Mucosa of descending colon (tissue), 3 donors: ENCODE measurements at regions not wholly inside any gene's neighbourhood (a gene's known extent, or its start where the extent isn't known, plus 50 kb on each side); places are given as distances from the start of the nearest gene placed in this dataset.

Experiments used
- ATAC-seq: fragments of 200-7000 bp; cut with Tn5 transposase; one replicate; pipeline ENCODE4 v1.9.1; 2020; ENCODE audit warnings: mild to moderate bottlenecking, moderate library complexity
- DNase-seq, 3 donors: peaks; one replicate each; pipeline ENCODE4 v3.0.0-alpha.2; 2020
- H3K36me3 ChIP-seq: fragments of 200-600 bp; one replicate; pipeline ENCODE4 v1.8.0; 2021; ENCODE audit warnings: low read depth, mild to moderate bottlenecking
- H3K4me1 ChIP-seq: fragments of 200-600 bp; one replicate; pipeline ENCODE4 v1.8.0; 2021; ENCODE audit warnings: low read depth, mild to moderate bottlenecking
- H3K4me3 ChIP-seq: fragments of 200-600 bp; one replicate; pipeline ENCODE4 v1.8.0; 2021; ENCODE audit warnings: mild to moderate bottlenecking
- H3K9me3 ChIP-seq: fragments of 200-600 bp; one replicate; pipeline ENCODE4 v1.8.0; 2021; ENCODE audit warnings: mild to moderate bottlenecking
- intact Hi-C, 2 donors: fragments of 100-400 bp; cut with DNase I in 1 of 2; cut with micrococcal nuclease in 1 of 2; formaldehyde crosslinking; loops; one replicate each; pipeline versions ENCODE4 v1.11.0 to v1.11.1; 2022; cut with DNase I, micrococcal nuclease
- TF ChIP-seq, protein P1 (sequence below): fragments of 200-600 bp; IDR thresholded peaks from one replicate; pipeline ENCODE4 v1.8.0; 2022; ENCODE audit warnings: antibody characterized with exemption, mild to moderate bottlenecking
- donor health status: DM: no; HTN: no; CAD: no; lungs with moderate emphysema.
- donor health status: DM: no; HTN: no; CAD: no.
- donor health status: DM: no; HTN: yes; CAD: no.

DNA sequence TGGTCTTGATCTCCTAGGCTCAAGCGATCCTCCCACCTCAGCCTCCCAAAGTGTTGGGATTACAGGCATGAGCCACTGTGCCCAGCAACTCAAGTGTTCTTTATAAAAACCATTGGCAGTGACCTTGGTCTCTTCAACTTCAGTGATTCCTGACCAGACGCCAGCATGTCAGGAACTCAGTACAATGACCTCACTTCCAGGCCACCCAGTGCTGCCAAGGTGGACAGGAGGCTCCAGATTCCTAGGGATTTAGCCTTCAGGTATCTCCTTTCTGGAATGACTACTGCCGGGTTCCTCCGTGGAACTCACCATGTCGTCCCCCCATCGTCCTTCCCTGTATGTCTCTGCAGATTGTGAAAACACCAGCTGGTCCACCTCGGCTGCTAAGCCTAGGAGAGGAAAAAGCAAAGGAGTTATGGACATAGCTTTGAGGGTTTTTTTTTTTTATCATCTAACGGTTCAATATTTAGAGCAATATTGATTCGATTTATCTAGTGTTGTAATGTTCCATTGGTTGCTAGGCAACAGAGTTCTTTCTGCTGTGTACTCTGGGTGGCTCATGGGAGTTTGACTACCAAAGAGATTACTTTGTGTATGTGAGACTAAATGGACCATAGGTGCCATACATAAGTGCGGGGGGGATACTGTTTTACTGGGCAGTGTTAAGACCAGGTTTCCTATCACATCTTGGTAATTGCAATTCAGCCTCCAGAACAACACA, 425.8 kb upstream of the AUTS2 start:
- intact Hi-C loops, result no loop called here

DNA sequence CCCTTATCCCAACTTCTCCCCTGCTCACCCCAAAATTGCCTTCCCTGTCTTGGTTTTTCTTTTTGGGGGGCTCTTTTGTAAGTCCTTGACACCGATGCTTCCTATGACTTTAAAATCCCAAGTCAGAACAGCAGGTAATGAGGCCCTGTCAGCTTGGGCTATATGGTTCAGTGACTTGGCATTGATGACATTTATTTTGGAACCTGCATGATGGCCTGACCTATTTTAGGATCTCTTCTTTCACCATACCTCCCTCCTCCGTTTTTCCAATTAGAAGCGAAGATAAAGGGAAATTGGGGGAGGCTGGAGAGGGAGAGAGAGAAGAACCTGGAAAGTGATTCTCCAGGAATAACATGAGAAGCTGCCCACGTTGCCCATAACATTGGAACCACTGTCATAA, 424.9 kb upstream of the AUTS2 start:
- H3K36me3 ChIP-seq, result no peaks in the 10 kb centered on the region
- intact Hi-C loops, result no loop called here
- H3K9me3 ChIP-seq, result peaks cover 30% of the 10 kb centered on the region
- no peaks in the 10 kb centered on the region for H3K4me1 ChIP-seq
- no peak for ATAC-seq
- H3K4me3 ChIP-seq, result no peak overlapping the region
- no peak for DNase-seq
- TF ChIP-seq, protein P1, sequence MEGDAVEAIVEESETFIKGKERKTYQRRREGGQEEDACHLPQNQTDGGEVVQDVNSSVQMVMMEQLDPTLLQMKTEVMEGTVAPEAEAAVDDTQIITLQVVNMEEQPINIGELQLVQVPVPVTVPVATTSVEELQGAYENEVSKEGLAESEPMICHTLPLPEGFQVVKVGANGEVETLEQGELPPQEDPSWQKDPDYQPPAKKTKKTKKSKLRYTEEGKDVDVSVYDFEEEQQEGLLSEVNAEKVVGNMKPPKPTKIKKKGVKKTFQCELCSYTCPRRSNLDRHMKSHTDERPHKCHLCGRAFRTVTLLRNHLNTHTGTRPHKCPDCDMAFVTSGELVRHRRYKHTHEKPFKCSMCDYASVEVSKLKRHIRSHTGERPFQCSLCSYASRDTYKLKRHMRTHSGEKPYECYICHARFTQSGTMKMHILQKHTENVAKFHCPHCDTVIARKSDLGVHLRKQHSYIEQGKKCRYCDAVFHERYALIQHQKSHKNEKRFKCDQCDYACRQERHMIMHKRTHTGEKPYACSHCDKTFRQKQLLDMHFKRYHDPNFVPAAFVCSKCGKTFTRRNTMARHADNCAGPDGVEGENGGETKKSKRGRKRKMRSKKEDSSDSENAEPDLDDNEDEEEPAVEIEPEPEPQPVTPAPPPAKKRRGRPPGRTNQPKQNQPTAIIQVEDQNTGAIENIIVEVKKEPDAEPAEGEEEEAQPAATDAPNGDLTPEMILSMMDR, result no peak

More for the DNA sequence above, 425.8 kb upstream of the AUTS2 start:
- no peaks in the 10 kb centered on the region for H3K36me3 ChIP-seq
- peaks cover 33% of the 10 kb centered on the region for H3K9me3 ChIP-seq
- TF ChIP-seq, protein P1, result no peak
- H3K4me3 ChIP-seq, result no peak overlapping the region
- no peak for DNase-seq
- no peaks in the 10 kb centered on the region for H3K4me1 ChIP-seq
- ATAC-seq, result no peak

DNA sequence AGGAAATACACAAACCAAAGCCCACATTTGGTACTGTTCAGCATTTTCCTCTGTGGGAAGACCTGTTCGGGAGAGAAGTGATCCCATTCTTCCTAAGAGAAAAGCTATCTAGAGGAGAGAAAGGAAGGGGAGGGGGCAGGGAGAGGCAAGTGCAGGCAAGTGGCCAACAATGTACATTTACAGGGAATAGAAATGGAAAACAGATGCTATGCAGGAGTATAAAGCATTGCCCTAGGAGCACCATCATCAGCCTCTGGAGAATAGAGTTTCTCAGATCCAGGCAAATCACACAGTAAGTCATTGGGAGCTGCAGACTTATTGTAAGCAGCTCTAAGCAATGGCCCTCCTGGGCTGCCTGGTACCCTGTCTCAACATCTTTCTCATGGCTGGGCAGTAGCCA, 424.4 kb upstream of the AUTS2 start:
- no peaks in the 10 kb centered on the region for H3K4me1 ChIP-seq
- no peak overlapping the region for H3K4me3 ChIP-seq
- no peaks in the 10 kb centered on the region for H3K36me3 ChIP-seq
- intact Hi-C loops, result no loop called here
- no peak for ATAC-seq
- H3K9me3 ChIP-seq, result peaks cover 32% of the 10 kb centered on the region
- TF ChIP-seq, protein P1, result no peak
- DNase-seq, result no peak

DNA sequence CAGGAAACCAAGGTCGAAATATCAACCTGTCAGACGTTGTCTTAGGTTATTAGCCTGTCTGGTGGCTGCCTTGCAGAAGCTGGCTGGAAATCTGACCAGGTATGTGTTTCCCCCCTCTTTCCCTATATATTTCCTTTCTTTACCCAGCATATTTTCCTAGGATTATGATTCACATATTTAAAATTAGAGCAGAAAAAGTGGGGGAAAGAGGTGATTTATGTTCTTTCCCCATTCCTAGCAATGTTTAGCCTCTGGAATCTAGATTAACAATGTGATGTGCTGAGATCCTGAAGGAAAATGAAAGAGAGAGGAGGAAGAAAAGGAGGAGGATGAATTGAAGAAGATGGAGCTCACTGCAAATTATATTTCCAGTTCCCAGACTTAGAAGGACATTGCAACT, 421.4 kb upstream of the AUTS2 start:
- Histone ChIP-seq H3K4me1 (no peaks in the 10 kb centered on the region), H3K36me3 (no peaks in the 10 kb centered on the region), H3K9me3 (peaks cover 40% of the 10 kb centered on the region), H3K4me3 (no peak overlapping the region)
- no peak for DNase-seq
- ATAC-seq, result no peak
- TF ChIP-seq, protein P1, result no peak
- intact Hi-C loops, result no loop called here

DNA sequence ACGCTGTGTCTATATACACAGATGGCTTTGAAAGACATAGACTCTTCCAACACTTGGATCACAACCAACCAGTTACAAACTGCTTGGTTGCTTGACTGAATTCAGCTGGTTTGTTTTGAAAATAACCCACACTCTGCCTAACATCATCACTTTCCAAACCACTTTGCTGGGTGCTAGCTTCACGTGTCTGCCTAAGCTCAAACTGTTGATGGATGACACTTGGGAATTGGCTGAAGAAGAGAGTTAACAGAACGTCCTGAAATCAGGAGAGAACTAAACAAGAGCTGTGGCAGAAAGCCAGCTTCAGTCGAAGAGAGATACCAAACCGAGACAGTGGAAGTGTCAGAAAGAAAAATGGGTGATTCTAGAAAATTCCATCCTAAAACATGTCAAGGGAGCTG, 420.8 kb upstream of the AUTS2 start:
- H3K4me1 ChIP-seq, result no peaks in the 10 kb centered on the region
- DNase-seq (no peak), ATAC-seq (no peak)
- intact Hi-C loops, result no loop called here
- peaks cover 40% of the 10 kb centered on the region for H3K9me3 ChIP-seq
- TF ChIP-seq, protein P1, result no peak
- H3K4me3 ChIP-seq, result no peak overlapping the region
- no peaks in the 10 kb centered on the region for H3K36me3 ChIP-seq
